KMS-11 (cell line): ENCODE measurements at regions not wholly inside any gene's neighbourhood (a gene's known extent, or its start where the extent isn't known, plus 50 kb on each side); places are given as distances from the start of the nearest gene placed in this dataset.
A peak's percentile ranks its signal among the peaks of the same experiment; 100 is the strongest.

ENCODE experiments used
- H2AFZ ChIP-seq: fragments of 200-600 bp; sonication (generic); 2 replicates; pipeline ENCODE4 v1.6.1; 2016; ENCODE audit warnings: antibody characterized with exemption, mixed run types, low read depth
- H3K27ac ChIP-seq: fragments of 200-600 bp; sonication (generic); 2 replicates; pipeline ENCODE4 v1.6.1; 2016; ENCODE audit warnings: mild to moderate bottlenecking, mixed run types
- H3K27me3 ChIP-seq: fragments of 200-600 bp; sonication (generic); 2 replicates; pipeline ENCODE4 v1.6.1; 2017; ENCODE audit warnings: mild to moderate bottlenecking, low read depth, mixed run types, moderate library complexity; ENCODE audit not compliant: insufficient read depth
- H3K36me3 ChIP-seq: fragments of 200-600 bp; sonication (generic); 2 replicates; pipeline ENCODE4 v1.6.1; 2017; ENCODE audit warnings: mild to moderate bottlenecking, mixed run types; ENCODE audit not compliant: insufficient read depth
- H3K4me1 ChIP-seq: fragments of 200-600 bp; sonication (generic); 2 replicates; pipeline ENCODE4 v1.6.1; 2016; ENCODE audit warnings: mild to moderate bottlenecking, low read depth, mixed run types; ENCODE audit not compliant: poor library complexity, severe bottlenecking
- H3K4me2 ChIP-seq: fragments of 200-600 bp; sonication (generic); 2 replicates; pipeline ENCODE4 v1.7.0; 2016; ENCODE audit warnings: mild to moderate bottlenecking, mixed run types
- H3K4me3 ChIP-seq: fragments of 200-600 bp; sonication (generic); IDR thresholded peaks from 2 replicates; pipeline ENCODE4 v1.6.1; 2017; ENCODE audit warnings: low read depth, low read length, mixed read lengths; ENCODE audit not compliant: insufficient read depth
- H3K79me2 ChIP-seq: fragments of 200-600 bp; sonication (generic); 2 replicates; pipeline ENCODE4 v1.6.1; 2016; ENCODE audit warnings: low read depth, mixed run types; ENCODE audit not compliant: insufficient read depth
- H3K9ac ChIP-seq: fragments of 200-600 bp; sonication (generic); 2 replicates; pipeline ENCODE4 v1.6.1; 2016; ENCODE audit warnings: mild to moderate bottlenecking, mixed run types
- H4K20me1 ChIP-seq: fragments of 200-600 bp; sonication (generic); 2 replicates; pipeline ENCODE4 v1.6.1; 2016; ENCODE audit warnings: mild to moderate bottlenecking, mixed run types; ENCODE audit not compliant: insufficient read depth
- CTCF ChIP-seq: fragments of 200-600 bp; sonication (generic); conservative IDR thresholded peaks from 2 replicates; pipeline ENCODE4 v1.6.1; 2017; ENCODE audit warnings: low read depth, mild to moderate bottlenecking, antibody characterized with exemption, low read length, moderate library complexity, mixed read lengths

GRCh38 chr12:59386236-59386635 lies 209.6 kb upstream of the SLC16A7 start:
- H3K36me3 ChIP-seq: no peaks in the 10 kb centered on the region
- H3K9ac ChIP-seq: no peak overlapping the region
- no peak for TF ChIP-seq CTCF
- H3K27ac ChIP-seq: no peak overlapping the region
- H3K27me3 ChIP-seq: no peaks in the 10 kb centered on the region
- no peaks in the 10 kb centered on the region for H4K20me1 ChIP-seq
- no peak overlapping the region for H3K4me3 ChIP-seq
- H3K4me1 ChIP-seq: no peaks in the 10 kb centered on the region
- H3K4me2 ChIP-seq: no peak overlapping the region
- no peak overlapping the region for H2AFZ ChIP-seq
- no peaks in the 10 kb centered on the region for H3K79me2 ChIP-seq

GRCh38 chr12:59383079-59383822 lies 212.6 kb upstream of the SLC16A7 start:
- Histone ChIP-seq H3K36me3 (no peaks in the 10 kb centered on the region), H3K79me2 (no peaks in the 10 kb centered on the region), H3K9ac (no peak overlapping the region), H2AFZ (peak overlapping the region; percentile 4; the same call in 1 of the 2 replicates), H3K27ac (no peak overlapping the region), H3K27me3 (no peaks in the 10 kb centered on the region), H3K4me2 (0 out of 2 replicates have a peak overlapping the region, but pooled peaks have one; percentile 5), H4K20me1 (no peaks in the 10 kb centered on the region), H3K4me3 (no peak overlapping the region), H3K4me1 (no peaks in the 10 kb centered on the region)
- TF ChIP-seq CTCF: no peak

- Histone ChIP-seq H3K36me3 (no peaks in the 10 kb centered on the region), H3K79me2 (no peaks in the 10 kb centered on the region), H3K9ac (no peak overlapping the region), H3K27ac (no peak overlapping the region), H4K20me1 (no peaks in the 10 kb centered on the region), H3K4me2 (0 out of 2 replicates have a peak overlapping the region, but pooled peaks have one; percentile 5), H3K4me1 (no peaks in the 10 kb centered on the region), H2AFZ (peak overlapping the region; percentile 4; the same call in 1 of the 2 replicates), H3K4me3 (no peak overlapping the region), H3K27me3 (no peaks in the 10 kb centered on the region)
- TF ChIP-seq CTCF: no peak
These were observed 213.3 kb upstream of the SLC16A7 start for GRCh38 chr12:59382282-59383078.

- Histone ChIP-seq H3K4me1 (no peaks in the 10 kb centered on the region), H3K27me3 (no peaks in the 10 kb centered on the region), H4K20me1 (no peaks in the 10 kb centered on the region), H2AFZ (no peak overlapping the region), H3K9ac (no peak overlapping the region), H3K79me2 (no peaks in the 10 kb centered on the region), H3K36me3 (no peaks in the 10 kb centered on the region), H3K4me3 (no peak overlapping the region), H3K4me2 (no peak overlapping the region), H3K27ac (no peak overlapping the region)
- no peak for TF ChIP-seq CTCF
These were observed 214.7 kb upstream of the SLC16A7 start for GRCh38 chr12:59381106-59381505.
